B cell (primary cell): ENCODE measurements at regions not wholly inside any gene's neighbourhood (a gene's known extent, or its start where the extent isn't known, plus 50 kb on each side); places are given as distances from the start of the nearest gene placed in this dataset.

Experiments used
- ATAC-seq: fragments of 200-7000 bp; cut with Tn5 transposase; one replicate; pipeline ENCODE4 v1.10.0; 2021; ENCODE audit warnings: low read depth, mild to moderate bottlenecking, moderate number of reproducible peaks, moderate library complexity
- CTCF ChIA-PET: fragments of 350-600 bp; sonication (Branson Sonifier 250); formaldehyde crosslinking; loops from one replicate; lab custom pipeline; 2021; ENCODE audit warnings: antibody characterized with exemption, inconsistent platforms; lab: Charles Lee
- POLR2A ChIA-PET: fragments of 350-600 bp; sonication (Branson Sonifier 250); formaldehyde crosslinking; loops from one replicate; lab custom pipeline; 2021; ENCODE audit warnings: antibody characterized with exemption; lab: Charles Lee
- DNase-seq: peaks from one replicate; pipeline ENCODE4 v3.0.0; 2013
- H2AFZ ChIP-seq: 2 replicates; pipeline ENCODE4 v1.6.1; 2012; ENCODE audit warnings: mild to moderate bottlenecking, low read depth, low read length; ENCODE audit not compliant: insufficient read depth, poor library complexity, severe bottlenecking
- H3K27ac ChIP-seq, 2 donors: 1 replicate in 1 of 2; 2 replicates in 1 of 2; pipeline ENCODE4 v1.5.1; 2012 to 2013; ENCODE audit warnings: low read length in 2 of 2, mild to moderate bottlenecking in 2 of 2, moderate library complexity in 1 of 2
- H3K27me3 ChIP-seq, 4 experiments: fragments of 200-600 bp in 1 of 4; sonication (generic) in 1 of 4; replicated peaks in 1 of 4; 1 replicate in 2 of 4; 2 replicates in 2 of 4; pipeline versions ENCODE4 v1.6.1 to v1.7.0; 2013 to 2016; ENCODE audit warnings: low read length in 3 of 4, mild to moderate bottlenecking in 2 of 4, mixed read lengths in 1 of 4, moderate library complexity in 1 of 4; ENCODE audit not compliant: insufficient read depth in 4 of 4, control insufficient read depth in 3 of 4; ENCODE audit errors: control extremely low read depth in 1 of 4
- H3K36me3 ChIP-seq, 2 experiments: replicated peaks in 1 of 2; 1 replicate in 1 of 2; 2 replicates in 1 of 2; pipeline versions ENCODE4 v1.6.1 to v1.7.1; 2013; ENCODE audit warnings: low read length in 1 of 2; ENCODE audit not compliant: insufficient read depth in 2 of 2, control insufficient read depth in 1 of 2; ENCODE audit errors: control extremely low read depth in 1 of 2, extremely low read depth in 1 of 2
- H3K4me1 ChIP-seq, 2 donors: fragments of 200-600 bp in 1 of 2; sonication (generic) in 1 of 2; 1 replicate in 1 of 2; 2 replicates in 1 of 2; pipeline versions ENCODE4 v1.5.1 to v1.6.1; 2013 to 2017; ENCODE audit warnings: low read length in 2 of 2; ENCODE audit not compliant: control insufficient read depth in 2 of 2, insufficient read depth in 2 of 2
- H3K4me2 ChIP-seq: replicated peaks from 2 replicates; pipeline ENCODE3; 2012; ENCODE audit warnings: mild to moderate bottlenecking, low read depth, low read length; ENCODE audit not compliant: poor library complexity, severe bottlenecking
- H3K4me3 ChIP-seq, 5 experiments: fragments of 200-600 bp in 1 of 5; sonication (generic) in 1 of 5; 1 replicate in 3 of 5; 2 replicates in 2 of 5; pipeline versions ENCODE4 v1.5.1 to v1.7.0; 2011 to 2016; ENCODE audit warnings: low read length in 4 of 5, mild to moderate bottlenecking in 4 of 5, low read depth in 2 of 5, control low read depth in 1 of 5, moderate library complexity in 1 of 5; ENCODE audit not compliant: insufficient read depth in 1 of 5; ENCODE audit errors: control extremely low read depth in 1 of 5, extremely low read depth in 1 of 5
- H3K79me2 ChIP-seq: fragments of 200-600 bp; sonication (generic); one replicate; pipeline ENCODE4 v1.6.0; 2016; ENCODE audit warnings: low read length; ENCODE audit not compliant: control insufficient read depth, insufficient read depth
- H3K9ac ChIP-seq: fragments of 200-600 bp; sonication (generic); 2 replicates; pipeline ENCODE4 v1.6.1; 2017; ENCODE audit warnings: mild to moderate bottlenecking, low read length, moderate library complexity
- H3K9me3 ChIP-seq, 3 donors: one replicate each; pipeline versions ENCODE4 v1.6.1 to v1.7.1; 2013; ENCODE audit warnings: low read length in 2 of 3; ENCODE audit not compliant: control insufficient read depth in 2 of 3, insufficient read depth in 1 of 3; ENCODE audit errors: control extremely low read depth in 1 of 3
- H4K20me1 ChIP-seq: 2 replicates; pipeline ENCODE4 v1.6.0; 2012; ENCODE audit warnings: mild to moderate bottlenecking, low read length; ENCODE audit not compliant: insufficient read depth, control insufficient read depth, poor library complexity, severe bottlenecking
- H3K27ac Mint-ChIP-seq: one replicate; pipeline ENCODE4 v1.8.0; 2021; ENCODE audit warnings: mixed read lengths
- H3K27me3 Mint-ChIP-seq: one replicate; pipeline ENCODE4 v1.8.0; 2021; ENCODE audit warnings: mixed read lengths
- H3K4me1 Mint-ChIP-seq: one replicate; pipeline ENCODE4 v1.8.0; 2021; ENCODE audit warnings: mixed read lengths
- H3K4me3 Mint-ChIP-seq: one replicate; pipeline ENCODE4 v1.8.0; 2021; ENCODE audit warnings: mixed read lengths
- H3K9me3 Mint-ChIP-seq: one replicate; pipeline ENCODE4 v1.8.0; 2022; ENCODE audit warnings: mixed read lengths; ENCODE audit not compliant: insufficient read depth
- CTCF ChIP-seq: fragments of 200-600 bp; IDR thresholded peaks from one replicate; pipeline ENCODE4 v1.8.0; 2022; ENCODE audit warnings: antibody characterized with exemption, mild to moderate bottlenecking
- EZH2 ChIP-seq: IDR thresholded peaks from 2 replicates; pipeline ENCODE4 v1.6.1; 2012; ENCODE audit warnings: borderline replicate concordance, low read depth, mild to moderate bottlenecking, moderate library complexity, low read length; ENCODE audit not compliant: insufficient read depth, poor library complexity, severe bottlenecking
- WGBS: methylation state at CpG from one replicate; pipeline ENCODE4 v1.1.5; 2013; ENCODE audit warnings: missing lambda C conversion rate; ENCODE audit not compliant: insufficient coverage; 5-methylcytosine and 5-hydroxymethylcytosine counted together
- intact Hi-C: fragments of 100-400 bp; cut with micrococcal nuclease; formaldehyde crosslinking; loops from one replicate; pipeline ENCODE4 v1.10.0; 2022

GRCh38 chr3:65284961-65285360 lies 597.2 kb upstream of the ADAMTS9 start:
- Mint-ChIP-seq H3K9me3 (peaks cover 2% of the 10 kb centered on the region), H3K4me3 (no peak overlapping the region), H3K4me1 (no peaks in the 10 kb centered on the region), H3K27ac (no peak overlapping the region), H3K27me3 (no peaks in the 10 kb centered on the region)
- ChIA-PET POLR2A (no interaction called here), CTCF (no interaction called here)
- Histone ChIP-seq H3K79me2 (no peaks in the 10 kb centered on the region), H3K9ac (no peak overlapping the region), H3K27me3 (no peaks in the 10 kb centered on the region), H3K9me3 (peaks cover 0 to 1% (median 0%) of the 10 kb centered on the region in 3 donors), H3K4me1 (no peaks in the 10 kb centered on the region), H3K27ac (no peak overlapping the region), H4K20me1 (no peaks in the 10 kb centered on the region), H2AFZ (no peak overlapping the region), H3K36me3 (no peaks in the 10 kb centered on the region), H3K4me2 (no peak overlapping the region), H3K4me3 (no peak overlapping the region)
- ATAC-seq (no peak), DNase-seq (no peak)
- intact Hi-C loops: no loop called here
- no CpG with 5 or more reads among the region's 1 CpG for WGBS
- TF ChIP-seq CTCF: no peak
- no peak for TF ChIP-seq EZH2

- no peaks in the 10 kb centered on the region for H3K4me1 Mint-ChIP-seq
- no peak overlapping the region for H3K4me3 Mint-ChIP-seq
- H3K36me3 ChIP-seq: no peaks in the 10 kb centered on the region
- no peaks in the 10 kb centered on the region for H3K79me2 ChIP-seq
- no peaks in the 10 kb centered on the region for H3K4me1 ChIP-seq
- intact Hi-C loops: no loop called here
- no peak overlapping the region for H3K4me2 ChIP-seq
- DNase-seq (no peak), ATAC-seq (no peak)
- ChIA-PET POLR2A (no interaction called here), CTCF (no interaction called here)
- no peak for TF ChIP-seq CTCF
- no peak for TF ChIP-seq EZH2
- no peaks in the 10 kb centered on the region for H3K27me3 Mint-ChIP-seq
- H3K4me3 ChIP-seq: no peak overlapping the region
- H4K20me1 ChIP-seq: no peaks in the 10 kb centered on the region
- no peak overlapping the region for H3K27ac ChIP-seq
- H3K27ac Mint-ChIP-seq: no peak overlapping the region
- H3K9ac ChIP-seq: no peak overlapping the region
- peaks cover 0 to 1% (median 0%) of the 10 kb centered on the region in 3 donors for H3K9me3 ChIP-seq
- no peaks in the 10 kb centered on the region for H3K9me3 Mint-ChIP-seq
- 88% methylated on average over 5 of the region's 6 CpGs for WGBS
- no peak overlapping the region for H2AFZ ChIP-seq
- H3K27me3 ChIP-seq: no peaks in the 10 kb centered on the region
Observed at GRCh38 chr3:65284546-65284945, 596.7 kb upstream of the ADAMTS9 start.
